Endodermal cell (in vitro differentiated cells): ENCODE measurements at regions not wholly inside any gene's neighbourhood (a gene's known extent, or its start where the extent isn't known, plus 50 kb on each side); places are given as distances from the start of the nearest gene placed in this dataset.

Experiments
- DNase-seq: peaks from one replicate; pipeline ENCODE4 v3.0.0-alpha.2; 2017
- H3K27ac ChIP-seq: 2 replicates; pipeline ENCODE4 v1.5.1; 2013; ENCODE audit warnings: mild to moderate bottlenecking, low read depth, low read length, moderate library complexity
- H3K27me3 ChIP-seq: 2 replicates; pipeline ENCODE4 v1.6.1; 2013; ENCODE audit warnings: mild to moderate bottlenecking, low read length, moderate library complexity; ENCODE audit not compliant: insufficient read depth, control insufficient read depth, poor library complexity, severe bottlenecking
- H3K36me3 ChIP-seq: 2 replicates; pipeline ENCODE4 v1.7.0; 2013; ENCODE audit warnings: mild to moderate bottlenecking, low read length, moderate library complexity; ENCODE audit not compliant: control insufficient read depth, insufficient read depth
- H3K4me1 ChIP-seq: one replicate; pipeline ENCODE4 v1.7.0; 2013; ENCODE audit warnings: low read length; ENCODE audit not compliant: control insufficient read depth, insufficient read depth
- H3K4me3 ChIP-seq: 2 replicates; pipeline ENCODE4 v1.5.1; 2013; ENCODE audit warnings: mild to moderate bottlenecking, low read length, moderate library complexity
- H3K9ac ChIP-seq: 2 replicates; pipeline ENCODE4 v1.6.1; 2013; ENCODE audit warnings: mild to moderate bottlenecking, low read length, moderate library complexity; ENCODE audit not compliant: poor library complexity, severe bottlenecking; ENCODE audit errors: extremely low read depth
- H3K9me3 ChIP-seq: 2 replicates; pipeline ENCODE4 v1.6.1; 2013; ENCODE audit warnings: mild to moderate bottlenecking, low read length, moderate library complexity; ENCODE audit not compliant: control insufficient read depth
- H3K27ac Mint-ChIP-seq: 2 replicates; pipeline ENCODE4 v1.8.0; 2020; ENCODE audit warnings: mixed read lengths
- H3K27me3 Mint-ChIP-seq: 2 replicates; pipeline ENCODE4 v1.8.0; 2021; ENCODE audit warnings: mild to moderate bottlenecking, mixed read lengths; ENCODE audit not compliant: insufficient read depth
- H3K36me3 Mint-ChIP-seq: 2 replicates; pipeline ENCODE4 v1.8.0; 2020; ENCODE audit warnings: low read depth, mixed read lengths
- H3K4me1 Mint-ChIP-seq: 2 replicates; pipeline ENCODE4 v1.8.0; 2020; ENCODE audit warnings: mixed read lengths
- H3K4me3 Mint-ChIP-seq: 2 replicates; pipeline ENCODE4 v1.8.0; 2020; ENCODE audit warnings: mild to moderate bottlenecking, moderate library complexity, mixed read lengths
- H3K9me3 Mint-ChIP-seq: 2 replicates; pipeline ENCODE4 v1.8.0; 2020; ENCODE audit warnings: mild to moderate bottlenecking, mixed read lengths
- WGBS, 2 experiments: methylation state at CpG; one replicate each; pipeline versions ENCODE4 v1.1.5 to v1.1.7; 2013; ENCODE audit warnings: missing lambda C conversion rate in 2 of 2, mixed read lengths in 1 of 2; ENCODE audit not compliant: insufficient coverage in 1 of 2, insufficient read length in 1 of 2; 5-methylcytosine and 5-hydroxymethylcytosine counted together
- TF ChIP-seq, protein P1 (sequence below): fragments of 200-600 bp; sonication (generic); conservative IDR thresholded peaks from 2 replicates; pipeline ENCODE4 v1.5.0; 2021; ENCODE audit warnings: antibody characterized with exemption, mild to moderate bottlenecking

DNA sequence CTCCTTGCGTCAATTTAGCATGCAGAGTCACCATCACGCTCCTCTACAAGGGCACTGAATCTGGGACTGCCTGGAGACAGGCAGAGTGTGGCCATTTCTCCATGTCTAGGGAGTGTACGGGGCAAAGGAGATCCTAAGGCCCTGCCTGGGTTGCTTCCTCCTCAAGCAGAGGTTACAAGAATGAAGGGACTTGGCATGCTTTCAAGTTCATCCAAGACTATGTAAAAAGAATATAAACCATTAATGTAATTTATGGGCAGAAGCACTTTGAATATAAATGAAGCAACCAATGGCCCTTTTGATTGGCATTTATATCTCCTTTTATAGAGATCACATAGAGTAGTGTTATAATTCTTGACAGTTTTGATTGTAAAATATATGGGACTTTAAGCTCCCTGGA is 137.5 kb downstream of the BTBD3 start:
- no peak for DNase-seq
- no peak overlapping the region for H3K9ac ChIP-seq
- H3K4me1 ChIP-seq: peaks cover 4% of the 10 kb centered on the region
- WGBS, 2 experiments: 91 to 94% methylated on average over 3 of the region's 3 CpGs
- Mint-ChIP-seq H3K4me3 (no peak overlapping the region), H3K4me1 (peaks cover 9% of the 10 kb centered on the region), H3K36me3 (no peaks in the 10 kb centered on the region), H3K27me3 (no peaks in the 10 kb centered on the region), H3K9me3 (no peaks in the 10 kb centered on the region), H3K27ac (no peak overlapping the region)
- TF ChIP-seq, protein P1, sequence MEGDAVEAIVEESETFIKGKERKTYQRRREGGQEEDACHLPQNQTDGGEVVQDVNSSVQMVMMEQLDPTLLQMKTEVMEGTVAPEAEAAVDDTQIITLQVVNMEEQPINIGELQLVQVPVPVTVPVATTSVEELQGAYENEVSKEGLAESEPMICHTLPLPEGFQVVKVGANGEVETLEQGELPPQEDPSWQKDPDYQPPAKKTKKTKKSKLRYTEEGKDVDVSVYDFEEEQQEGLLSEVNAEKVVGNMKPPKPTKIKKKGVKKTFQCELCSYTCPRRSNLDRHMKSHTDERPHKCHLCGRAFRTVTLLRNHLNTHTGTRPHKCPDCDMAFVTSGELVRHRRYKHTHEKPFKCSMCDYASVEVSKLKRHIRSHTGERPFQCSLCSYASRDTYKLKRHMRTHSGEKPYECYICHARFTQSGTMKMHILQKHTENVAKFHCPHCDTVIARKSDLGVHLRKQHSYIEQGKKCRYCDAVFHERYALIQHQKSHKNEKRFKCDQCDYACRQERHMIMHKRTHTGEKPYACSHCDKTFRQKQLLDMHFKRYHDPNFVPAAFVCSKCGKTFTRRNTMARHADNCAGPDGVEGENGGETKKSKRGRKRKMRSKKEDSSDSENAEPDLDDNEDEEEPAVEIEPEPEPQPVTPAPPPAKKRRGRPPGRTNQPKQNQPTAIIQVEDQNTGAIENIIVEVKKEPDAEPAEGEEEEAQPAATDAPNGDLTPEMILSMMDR: no peak
- no peak overlapping the region for H3K27ac ChIP-seq
- no peaks in the 10 kb centered on the region for H3K27me3 ChIP-seq
- no peaks in the 10 kb centered on the region for H3K36me3 ChIP-seq
- no peaks in the 10 kb centered on the region for H3K9me3 ChIP-seq
- no peak overlapping the region for H3K4me3 ChIP-seq

DNA sequence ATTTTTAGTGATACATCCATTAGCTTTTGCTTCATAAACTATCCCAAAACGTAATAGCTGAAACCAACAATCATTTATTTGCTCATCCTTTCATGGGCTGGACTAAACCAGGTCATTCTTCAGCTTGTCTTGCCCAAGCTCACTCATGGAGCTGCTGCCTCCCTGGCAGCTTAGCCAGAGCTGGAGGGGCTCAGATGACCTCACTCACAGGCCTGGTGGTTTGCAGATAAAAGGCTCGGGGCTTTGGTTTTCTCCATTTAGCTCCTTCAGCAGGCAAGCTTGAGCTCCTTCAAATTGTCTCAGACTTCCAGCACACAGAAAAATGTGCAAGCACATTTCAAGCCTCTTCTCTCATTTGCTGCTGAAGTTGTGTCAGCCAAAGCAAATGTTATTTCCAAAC is 139.1 kb downstream of the BTBD3 start:
- peak; percentile 63 for DNase-seq
- no peaks in the 10 kb centered on the region for H3K27me3 Mint-ChIP-seq
- no peaks in the 10 kb centered on the region for H3K36me3 Mint-ChIP-seq
- Histone ChIP-seq H3K4me1 (peaks cover 4% of the 10 kb centered on the region), H3K36me3 (no peaks in the 10 kb centered on the region), H3K27me3 (no peaks in the 10 kb centered on the region), H3K9ac (no peak overlapping the region), H3K4me3 (no peak overlapping the region), H3K27ac (no peak overlapping the region), H3K9me3 (no peaks in the 10 kb centered on the region)
- TF ChIP-seq, protein P1: no peak
- peaks cover 9% of the 10 kb centered on the region for H3K4me1 Mint-ChIP-seq
- no peak overlapping the region for H3K4me3 Mint-ChIP-seq
- WGBS, 2 experiments: 56 to 63% methylated on average over 2 of the region's 2 CpGs
- no peaks in the 10 kb centered on the region for H3K9me3 Mint-ChIP-seq
- no peak overlapping the region for H3K27ac Mint-ChIP-seq

DNA sequence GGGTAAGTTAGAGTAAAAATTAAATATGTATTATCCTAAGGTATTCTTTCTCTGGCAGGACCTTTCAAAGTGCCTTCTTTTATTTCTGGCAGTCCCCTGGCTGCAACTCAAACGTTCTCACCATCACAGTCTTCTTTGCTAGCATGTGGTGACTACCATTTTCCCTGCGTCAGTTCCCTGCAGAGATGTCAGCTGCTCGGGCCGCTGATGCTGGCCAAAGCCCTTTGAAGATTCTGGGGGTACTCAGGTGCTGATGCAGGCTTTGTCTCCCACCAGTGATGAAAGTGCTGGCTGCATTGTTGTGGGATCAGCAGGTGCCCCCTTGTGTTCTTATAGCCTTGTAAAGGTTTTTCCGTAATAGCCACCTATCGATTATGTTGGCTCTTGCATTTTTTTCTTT is 140.1 kb downstream of the BTBD3 start:
- Mint-ChIP-seq H3K9me3 (no peaks in the 10 kb centered on the region), H3K27me3 (no peaks in the 10 kb centered on the region), H3K27ac (no peak overlapping the region), H3K4me3 (no peak overlapping the region), H3K4me1 (peaks cover 9% of the 10 kb centered on the region), H3K36me3 (no peaks in the 10 kb centered on the region)
- TF ChIP-seq, protein P1: peak; percentile 40
- Histone ChIP-seq H3K9me3 (no peaks in the 10 kb centered on the region), H3K9ac (no peak overlapping the region), H3K36me3 (no peaks in the 10 kb centered on the region), H3K4me1 (peaks cover 4% of the 10 kb centered on the region), H3K27me3 (no peaks in the 10 kb centered on the region), H3K27ac (no peak overlapping the region), H3K4me3 (no peak overlapping the region)
- 58 to 71% methylated on average over 4 to 6 of the region's 6 CpGs for WGBS, 2 experiments
- DNase-seq: peak; percentile 75
